ENCODE measurements at regions not wholly inside any gene's neighbourhood (a gene's known extent, or its start where the extent isn't known, plus 50 kb on each side); places are given as distances from the start of the nearest gene placed in this dataset.

GRCh38 chr6:92848459-92848858 lies 570.9 kb downstream of the EPHA7 start:
- no peaks in the 10 kb centered on the region for H3K4me1 ChIP-seq
- no peaks in the 10 kb centered on the region for H3K27me3 ChIP-seq
- DNase-seq = no peak
- intact Hi-C loops (cut with DNase I) = no loop called here
- no peak overlapping the region for H3K27ac ChIP-seq
- ATAC-seq = no peak
- H3K36me3 ChIP-seq = no peaks in the 10 kb centered on the region
- no peak overlapping the region for H3K4me3 ChIP-seq
- no peak for TF ChIP-seq CTCF (IDR thresholded peaks at IDR 0.05)
- no peak for TF ChIP-seq POLR2A (IDR thresholded peaks at IDR 0.05)
- 41% methylated on average over 4 of the region's 4 CpGs for WGBS (ENCODE audit: insufficient coverage, low coverage, low lambda C conversion rate, missing lambda C conversion rate)
- H3K9me3 ChIP-seq = no peaks in the 10 kb centered on the region

DNA sequence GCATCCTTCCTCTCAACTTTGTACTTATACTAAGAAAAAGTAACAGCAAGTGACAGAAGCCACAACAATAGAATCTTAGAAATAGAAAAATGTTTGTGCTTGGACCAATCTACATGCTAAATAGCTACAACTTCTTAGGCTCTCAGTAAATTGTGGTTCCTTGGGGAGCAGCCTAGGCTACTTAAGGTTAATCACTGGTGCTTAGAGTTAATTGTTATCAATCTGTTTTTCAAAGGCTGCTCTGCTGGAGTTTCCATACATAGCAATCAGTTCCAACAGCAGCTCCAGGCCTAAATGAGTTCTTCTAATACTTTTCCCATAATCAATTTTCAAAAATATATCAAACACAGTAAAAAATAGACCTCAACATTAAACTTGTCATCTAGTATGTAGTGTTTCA lies 571.4 kb downstream of the EPHA7 start:
- no peaks in the 10 kb centered on the region for H3K9me3 ChIP-seq
- intact Hi-C loops (cut with DNase I) = no loop called here
- no peaks in the 10 kb centered on the region for H3K36me3 ChIP-seq
- no peaks in the 10 kb centered on the region for H3K4me1 ChIP-seq
- H3K4me3 ChIP-seq = no peak overlapping the region
- no peak overlapping the region for H3K27ac ChIP-seq
- TF ChIP-seq POLR2A (IDR thresholded peaks at IDR 0.05) (no peak), CTCF (IDR thresholded peaks at IDR 0.05) (no peak)
- no peaks in the 10 kb centered on the region for H3K27me3 ChIP-seq
- DNase-seq = no peak
- no peak for ATAC-seq

DNA sequence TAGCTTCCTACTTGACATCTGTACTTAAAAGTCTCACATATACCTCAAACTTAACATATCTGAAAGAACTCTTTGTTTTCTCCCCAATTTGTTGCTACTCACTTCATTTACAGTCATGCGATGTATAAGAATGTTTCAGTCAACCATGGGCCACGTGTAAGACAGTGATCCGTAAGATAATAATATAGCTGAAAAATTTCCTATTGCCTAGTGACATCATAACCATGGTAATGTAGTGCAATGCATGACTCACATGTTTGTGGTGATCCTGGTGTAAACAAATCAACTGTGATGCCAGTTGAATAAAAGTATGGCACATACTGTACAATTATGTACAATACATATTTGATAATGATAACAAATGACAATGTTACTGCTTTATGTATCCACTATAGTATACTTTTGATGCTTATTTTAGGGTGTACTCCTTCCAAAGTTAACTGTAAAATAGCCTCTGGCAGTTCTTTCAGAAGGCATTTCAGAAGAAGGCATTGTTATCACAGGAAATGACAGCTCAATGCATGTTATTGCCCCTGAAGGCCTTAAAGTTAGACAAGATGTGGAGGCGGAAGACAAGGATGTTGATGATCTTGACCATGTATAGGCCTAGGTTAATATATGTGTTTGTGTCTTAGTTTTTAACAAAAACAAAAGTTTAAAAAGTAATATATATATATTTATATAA lies 579.0 kb downstream of the EPHA7 start:
- ATAC-seq (no peak), DNase-seq (no peak)
- Histone ChIP-seq H3K9me3 (no peaks in the 10 kb centered on the region), H3K4me1 (no peaks in the 10 kb centered on the region), H3K4me3 (no peak overlapping the region), H3K27ac (no peak overlapping the region), H3K36me3 (no peaks in the 10 kb centered on the region), H3K27me3 (no peaks in the 10 kb centered on the region)
- intact Hi-C loops (cut with DNase I) = no loop called here
- TF ChIP-seq CTCF (IDR thresholded peaks at IDR 0.05) (no peak), POLR2A (IDR thresholded peaks at IDR 0.05) (no peak)
- WGBS (ENCODE audit: insufficient coverage, low coverage, low lambda C conversion rate, missing lambda C conversion rate) = 66% methylated on average over 4 of the region's 4 CpGs

DNA sequence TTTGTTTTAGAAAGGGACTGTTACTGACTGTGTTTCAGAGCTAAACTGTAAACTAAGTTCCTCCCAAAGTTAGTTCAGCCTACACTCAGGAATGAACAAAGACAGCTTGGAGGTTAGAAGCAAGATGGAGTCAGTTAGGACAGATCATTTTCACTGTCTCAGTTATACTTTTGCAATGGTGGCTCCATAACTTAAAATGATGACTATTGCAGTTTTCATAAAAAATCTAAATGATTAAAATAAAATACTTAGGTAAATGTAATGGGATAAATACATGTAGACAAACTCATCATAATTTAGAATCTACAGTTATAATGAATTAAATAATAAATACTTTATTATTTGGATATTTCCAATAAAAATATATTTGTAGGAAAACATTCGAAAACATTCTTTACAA lies 590.6 kb downstream of the EPHA7 start:
- Histone ChIP-seq H3K9me3 (no peaks in the 10 kb centered on the region), H3K4me3 (no peak overlapping the region), H3K27me3 (no peaks in the 10 kb centered on the region), H3K4me1 (no peaks in the 10 kb centered on the region), H3K27ac (no peak overlapping the region), H3K36me3 (no peaks in the 10 kb centered on the region)
- TF ChIP-seq CTCF (IDR thresholded peaks at IDR 0.05) (no peak), POLR2A (IDR thresholded peaks at IDR 0.05) (no peak)
- ATAC-seq (no peak), DNase-seq (no peak)
- 57% methylated on average over 1 of the region's 1 CpG for WGBS (ENCODE audit: insufficient coverage, low coverage, low lambda C conversion rate, missing lambda C conversion rate)
- intact Hi-C loops (cut with DNase I) = no loop called here

DNA sequence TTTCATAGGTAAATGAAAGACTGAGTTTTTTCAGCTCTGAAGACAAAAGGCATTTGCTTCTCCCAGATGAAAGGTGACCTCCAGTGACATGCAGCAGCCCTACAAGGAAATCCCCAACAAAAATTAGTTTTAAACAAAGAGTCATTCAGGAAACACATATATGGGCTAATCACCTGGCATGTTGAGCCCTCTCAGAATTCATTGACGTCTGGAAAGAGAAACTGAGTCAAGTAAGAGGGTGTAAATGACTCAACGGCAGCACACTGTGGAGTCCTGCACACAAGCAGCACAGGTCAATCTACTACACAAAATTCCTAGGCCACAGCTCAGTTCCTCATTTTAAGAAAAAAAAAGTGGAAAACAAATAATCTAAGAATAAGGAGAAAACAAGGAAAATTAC lies 592.3 kb downstream of the EPHA7 start:
- ATAC-seq = no peak
- Histone ChIP-seq H3K4me1 (no peaks in the 10 kb centered on the region), H3K36me3 (no peaks in the 10 kb centered on the region), H3K27me3 (no peaks in the 10 kb centered on the region), H3K9me3 (no peaks in the 10 kb centered on the region), H3K4me3 (no peak overlapping the region), H3K27ac (no peak overlapping the region)
- DNase-seq = no peak
- TF ChIP-seq CTCF (IDR thresholded peaks at IDR 0.05) (no peak), POLR2A (IDR thresholded peaks at IDR 0.05) (no peak)
- 27% methylated on average over 2 of the region's 2 CpGs for WGBS (ENCODE audit: insufficient coverage, low coverage, low lambda C conversion rate, missing lambda C conversion rate)
- intact Hi-C loops (cut with DNase I) = no loop called here
